ENCODE measurements at regions not wholly inside any gene's neighbourhood (a gene's known extent, or its start where the extent isn't known, plus 50 kb on each side); places are given as distances from the start of the nearest gene placed in this dataset.
"Not testable (repeated sequence)": the region's sequence is repeated elsewhere in the genome, so short reads cannot be mapped to it uniquely, and the experiment has no call there.

- peak; percentile 79 for DNase-seq (ENCODE audit: low read depth)
These were observed 149.3 kb downstream of the UTRN start for GRCh38 chr6:144434308-144434990.

GRCh38 chr6:144435602-144436426, 150.7 kb downstream of the UTRN start:
- DNase-seq (ENCODE audit: low read depth) = no peak

DNA sequence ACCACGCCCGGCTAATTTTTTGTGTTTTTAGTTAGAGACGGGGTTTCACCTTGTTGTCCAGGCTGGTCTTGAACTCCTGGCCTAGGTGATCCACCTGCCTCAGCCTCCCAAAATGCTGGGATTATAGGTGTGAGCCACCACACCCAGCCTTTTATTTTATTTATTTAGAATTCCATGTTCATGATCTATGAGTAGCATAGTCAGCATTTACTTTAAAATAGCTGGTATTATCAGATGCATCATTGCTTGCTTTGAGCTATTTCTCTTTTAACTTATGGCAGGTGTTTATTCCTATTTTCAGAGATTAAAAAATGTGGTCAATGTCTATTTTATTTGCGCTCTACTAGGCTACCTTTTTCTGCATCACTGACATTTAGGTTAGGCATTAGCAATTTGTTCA, 152.0 kb downstream of the UTRN start:
- DNase-seq (ENCODE audit: low read depth) = no peak

DNA sequence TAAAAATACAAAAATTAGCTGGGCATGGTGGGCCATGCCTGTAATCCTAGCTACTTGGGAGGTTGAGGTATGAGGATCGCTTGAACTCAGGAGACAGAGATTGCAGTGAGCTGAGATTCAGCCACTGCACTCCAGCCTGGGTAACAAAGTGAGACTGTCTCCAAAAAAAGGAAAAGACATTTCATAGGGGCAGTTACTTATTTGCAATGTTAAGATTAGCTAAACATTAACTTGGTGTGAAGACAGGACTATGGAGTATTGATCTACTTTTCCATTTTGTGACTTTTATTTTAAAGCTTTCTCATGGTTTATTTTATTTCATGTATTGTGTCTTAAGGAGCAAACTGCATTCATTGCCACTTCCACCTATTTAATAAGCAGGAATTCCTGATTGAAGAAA, 153.0 kb downstream of the UTRN start:
- DNase-seq (ENCODE audit: low read depth) = no peak

GRCh38 chr6:144439016-144439415, 153.9 kb downstream of the UTRN start:
- DNase-seq (ENCODE audit: low read depth) = no peak

GRCh38 chr6:144441801-144442200, 156.7 kb downstream of the UTRN start:
- not testable (repeated sequence) for DNase-seq (ENCODE audit: low read depth)

DNA sequence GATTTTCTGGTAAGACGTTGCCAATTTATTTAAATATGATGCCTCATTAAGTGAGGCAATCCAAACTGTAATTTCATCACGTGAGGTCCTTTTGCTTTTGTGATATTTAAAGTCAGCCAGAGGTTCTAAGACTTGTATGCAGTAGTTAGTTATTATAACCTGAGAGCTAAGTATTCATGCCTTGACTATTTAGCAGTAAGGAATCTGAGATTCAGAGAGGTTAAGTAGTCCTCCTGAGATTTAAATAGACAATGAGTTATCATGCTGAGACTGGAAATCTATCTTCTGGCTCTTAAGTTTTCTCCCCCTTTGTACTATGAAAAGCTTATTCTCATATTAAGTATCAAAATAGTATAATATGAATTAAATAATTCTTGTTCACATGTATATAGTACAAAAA, 158.0 kb downstream of the UTRN start:
- DNase-seq (ENCODE audit: low read depth) = no peak

- DNase-seq (ENCODE audit: low read depth) = peak; percentile 58
These were observed 162.3 kb downstream of the UTRN start for GRCh38 chr6:144447472-144447871.

GRCh38 chr6:144449218-144449617, 164.1 kb downstream of the UTRN start:
- no peak for DNase-seq (ENCODE audit: low read depth)

- no peak for DNase-seq (ENCODE audit: low read depth)
These were observed 164.9 kb downstream of the UTRN start for GRCh38 chr6:144449911-144450597.

- no peak for DNase-seq (ENCODE audit: low read depth)
These were observed 175.4 kb downstream of the UTRN start for GRCh38 chr6:144460327-144461095.

DNA sequence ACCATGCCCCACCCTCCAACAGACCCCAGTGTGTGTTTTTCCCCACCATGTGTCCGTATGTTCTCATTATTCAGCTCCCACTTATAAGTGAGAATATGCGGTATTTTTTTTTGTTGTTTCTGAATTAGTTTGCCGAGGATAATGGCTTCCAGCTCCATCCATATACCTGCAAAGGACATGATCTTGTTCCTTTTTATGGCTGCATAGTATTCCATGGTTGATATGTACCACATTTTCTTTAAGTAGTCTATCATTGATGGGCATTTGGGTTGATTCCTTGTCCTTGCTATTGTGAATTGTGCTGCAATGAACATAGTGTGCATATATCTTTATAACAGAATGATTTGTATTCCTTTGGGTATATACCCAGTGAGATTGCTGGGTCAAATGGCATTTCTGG, 176.9 kb downstream of the UTRN start:
- DNase-seq (ENCODE audit: low read depth) = no peak

DNA sequence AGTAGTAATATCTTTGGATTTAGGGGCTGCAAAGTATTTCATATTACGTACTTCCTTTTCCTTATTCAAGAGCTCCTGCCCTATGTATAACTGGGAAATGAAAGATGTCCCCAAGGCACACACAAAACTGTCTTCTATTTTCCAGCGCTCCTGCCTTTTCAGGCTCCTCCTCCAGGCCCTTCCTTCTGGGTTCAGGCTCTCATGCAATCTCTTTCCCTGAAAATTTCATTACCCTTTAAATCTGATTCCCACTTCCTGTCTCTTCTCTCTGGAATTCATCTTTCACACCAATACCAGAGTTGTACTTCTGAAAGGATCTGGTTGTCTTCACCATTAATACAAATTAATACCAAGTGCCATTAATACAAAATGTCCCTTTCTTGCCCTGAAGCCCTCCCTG, 181.6 kb downstream of the UTRN start:
- DNase-seq (ENCODE audit: low read depth) = no peak

DNA sequence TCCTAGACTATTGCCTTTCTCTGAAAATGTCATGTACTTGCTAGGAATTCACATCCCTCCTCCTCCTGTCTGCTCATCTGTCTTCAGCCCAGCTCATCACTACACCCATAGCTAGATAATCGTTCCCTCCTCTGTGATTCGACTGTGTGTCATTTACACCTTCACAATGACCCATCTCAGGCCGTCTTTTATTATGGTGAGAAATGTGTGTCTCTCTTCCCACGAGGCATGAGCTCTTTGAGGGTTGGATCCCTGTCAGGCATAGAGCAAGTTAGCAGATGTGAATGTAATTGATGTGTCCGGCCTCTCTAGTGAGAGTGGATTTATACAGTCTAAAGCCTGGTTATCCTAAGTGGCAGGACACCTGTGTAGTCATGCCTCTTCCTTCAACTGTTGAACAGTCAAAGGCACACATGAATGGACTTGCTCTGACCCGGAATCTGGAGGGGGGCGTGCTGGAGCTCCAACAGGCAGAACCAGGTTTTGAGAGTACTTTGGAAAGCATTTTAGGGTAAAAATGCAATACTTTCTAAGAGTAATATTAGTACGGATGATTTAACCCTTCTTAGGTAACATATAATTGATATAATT, 182.1 kb downstream of the UTRN start:
- no peak for DNase-seq (ENCODE audit: low read depth)

GRCh38 chr6:144467921-144468320, 182.8 kb downstream of the UTRN start:
- DNase-seq (ENCODE audit: low read depth) = no peak

DNA sequence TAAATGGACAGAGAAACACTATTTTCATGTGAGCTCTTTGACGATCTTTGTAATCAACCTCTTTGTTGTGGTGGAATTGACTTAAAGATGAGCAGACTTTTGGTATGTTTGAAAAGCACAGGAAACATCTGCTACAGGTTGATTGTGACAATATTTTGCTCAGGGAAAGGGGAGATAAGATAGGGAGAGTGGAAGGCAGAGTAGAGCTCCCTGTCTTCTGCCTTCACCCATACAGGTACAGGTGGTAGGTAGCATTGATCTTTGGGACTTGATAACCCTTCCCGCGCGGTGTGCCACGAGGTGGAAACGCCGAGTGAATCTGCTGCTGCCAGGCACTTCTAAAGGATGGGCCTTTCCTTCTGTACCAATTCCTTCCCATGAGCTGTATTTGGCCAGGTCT, 183.6 kb downstream of the UTRN start:
- DNase-seq (ENCODE audit: low read depth) = no peak

DNA sequence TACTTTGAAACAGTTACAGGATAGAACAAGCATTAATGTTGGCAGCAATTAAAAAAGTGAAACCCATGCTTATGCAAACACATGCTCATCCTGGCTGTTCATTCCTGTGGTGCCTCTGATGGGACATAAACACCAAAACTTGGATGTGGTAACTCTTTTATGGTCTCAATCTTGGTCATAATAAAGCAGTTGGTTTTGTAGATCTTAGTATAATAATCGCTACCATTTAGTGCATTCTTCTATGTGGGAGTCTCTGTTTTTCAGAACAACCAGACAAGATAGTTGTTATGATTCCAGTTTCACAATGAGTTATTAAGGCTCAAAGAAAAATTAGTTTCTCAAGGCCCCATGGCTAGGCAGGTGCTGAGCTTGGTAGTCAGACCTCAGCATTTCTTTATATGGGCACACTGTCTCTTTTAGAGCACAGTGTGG, 184.0 kb downstream of the UTRN start:
- DNase-seq (ENCODE audit: low read depth) = no peak

GRCh38 chr6:144470201-144470600, 185.1 kb downstream of the UTRN start:
- DNase-seq (ENCODE audit: low read depth) = not testable (repeated sequence)

- DNase-seq (ENCODE audit: low read depth) = no peak
These were observed 186.9 kb downstream of the UTRN start for GRCh38 chr6:144471986-144472385.

DNA sequence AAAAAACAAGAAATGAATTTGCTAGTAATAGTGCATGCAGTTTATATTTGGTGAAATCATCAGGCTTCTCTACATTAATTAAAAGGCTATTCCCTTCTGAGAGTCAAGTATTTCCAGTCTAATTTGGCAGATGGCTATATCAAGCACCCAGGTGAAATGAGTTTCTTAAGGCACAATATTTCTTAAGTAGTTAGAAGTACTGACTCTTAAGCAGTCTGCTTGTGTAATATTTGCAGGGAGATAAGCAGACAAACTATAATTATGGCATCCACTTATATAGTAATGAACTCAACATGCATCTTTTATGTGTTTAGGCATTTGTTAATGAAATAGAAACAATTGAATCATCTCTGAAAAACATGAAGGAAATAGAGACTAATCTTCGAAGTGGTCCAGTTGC, 189.2 kb downstream of the UTRN start:
- DNase-seq (ENCODE audit: low read depth) = no peak

GRCh38 chr6:144474904-144475303, 189.8 kb downstream of the UTRN start:
- no peak for DNase-seq (ENCODE audit: low read depth)

- DNase-seq (ENCODE audit: low read depth) = no peak
These were observed 190.3 kb downstream of the UTRN start for GRCh38 chr6:144475411-144475810.

All from RPMI7951 (cell line).